Activated naive CD8-positive, alpha-beta T cell (primary cell): ENCODE measurements at regions not wholly inside any gene's neighbourhood (a gene's known extent, or its start where the extent isn't known, plus 50 kb on each side); places are given as distances from the start of the nearest gene placed in this dataset.

Experiments used
- H3K27ac Mint-ChIP-seq: one replicate; pipeline ENCODE4 v1.8.0; 2021; ENCODE audit warnings: mixed read lengths
- H3K27me3 Mint-ChIP-seq: one replicate; pipeline ENCODE4 v1.8.0; 2021; ENCODE audit warnings: mixed read lengths
- H3K36me3 Mint-ChIP-seq: one replicate; pipeline ENCODE4 v1.8.0; 2021; ENCODE audit warnings: mixed read lengths
- H3K4me1 Mint-ChIP-seq: one replicate; pipeline ENCODE4 v1.8.0; 2021; ENCODE audit warnings: low read depth, mixed read lengths
- H3K4me3 Mint-ChIP-seq: one replicate; pipeline ENCODE4 v1.8.0; 2021; ENCODE audit warnings: mild to moderate bottlenecking, mixed read lengths
- H3K9me3 Mint-ChIP-seq: one replicate; pipeline ENCODE4 v1.8.0; 2021; ENCODE audit warnings: low read depth, mixed read lengths

GRCh38 chr7:35495844-35496243 is 199.1 kb downstream of the HERPUD2 start:
- H3K27ac Mint-ChIP-seq = no peak overlapping the region
- H3K36me3 Mint-ChIP-seq = no peaks in the 10 kb centered on the region
- no peaks in the 10 kb centered on the region for H3K4me1 Mint-ChIP-seq
- no peaks in the 10 kb centered on the region for H3K9me3 Mint-ChIP-seq
- no peak overlapping the region for H3K4me3 Mint-ChIP-seq
- peaks cover 8% of the 10 kb centered on the region for H3K27me3 Mint-ChIP-seq

DNA sequence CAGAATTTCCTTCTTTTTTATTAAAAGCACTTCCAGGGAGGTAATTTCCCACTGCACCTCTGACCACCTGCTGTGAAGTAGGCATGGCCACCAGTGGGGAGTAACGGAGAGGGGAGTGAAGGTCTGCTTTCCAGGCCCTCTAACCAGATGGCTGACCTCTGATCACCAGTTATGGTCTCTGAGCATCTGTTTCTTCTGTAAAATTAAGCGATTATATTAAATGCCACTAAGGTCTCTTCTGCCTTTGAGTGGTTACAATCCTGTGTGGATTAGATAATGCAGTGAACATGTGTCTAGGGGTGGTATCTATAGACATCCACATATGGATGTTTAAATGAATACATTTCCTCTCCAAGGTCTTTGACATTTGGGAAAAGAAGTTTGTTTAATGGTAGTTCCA is 199.6 kb downstream of the HERPUD2 start:
- no peaks in the 10 kb centered on the region for H3K9me3 Mint-ChIP-seq
- H3K4me1 Mint-ChIP-seq = no peaks in the 10 kb centered on the region
- H3K27me3 Mint-ChIP-seq = peaks cover 5% of the 10 kb centered on the region
- H3K36me3 Mint-ChIP-seq = no peaks in the 10 kb centered on the region
- H3K27ac Mint-ChIP-seq = no peak overlapping the region
- no peak overlapping the region for H3K4me3 Mint-ChIP-seq

DNA sequence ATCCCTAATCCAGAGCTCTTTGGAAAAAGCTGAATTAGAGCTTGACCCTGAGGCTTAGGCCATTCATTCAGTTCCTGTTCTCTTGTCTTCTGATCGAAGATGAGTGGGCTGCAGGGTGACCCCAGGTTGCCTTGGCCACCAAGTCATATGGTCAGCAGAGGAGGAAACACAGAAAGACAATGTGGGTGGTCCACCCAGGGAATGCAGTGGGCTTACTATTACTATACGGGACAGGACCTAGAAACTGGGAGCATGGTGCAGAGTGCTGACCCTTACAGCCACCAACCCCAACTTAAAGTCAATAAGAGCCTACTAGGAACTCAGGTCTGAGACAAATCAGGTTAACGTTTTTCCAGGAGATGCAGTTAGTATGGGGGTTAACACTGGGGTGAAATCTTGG is 200.5 kb downstream of the HERPUD2 start:
- H3K27ac Mint-ChIP-seq = no peak overlapping the region
- H3K4me1 Mint-ChIP-seq = no peaks in the 10 kb centered on the region
- no peaks in the 10 kb centered on the region for H3K9me3 Mint-ChIP-seq
- no peaks in the 10 kb centered on the region for H3K36me3 Mint-ChIP-seq
- H3K4me3 Mint-ChIP-seq = no peak overlapping the region
- peaks cover 5% of the 10 kb centered on the region for H3K27me3 Mint-ChIP-seq

- H3K36me3 Mint-ChIP-seq = no peaks in the 10 kb centered on the region
- H3K27ac Mint-ChIP-seq = no peak overlapping the region
- H3K4me3 Mint-ChIP-seq = no peak overlapping the region
Measured at GRCh38 chr7:35492451-35493175, 202.3 kb downstream of the HERPUD2 start.

DNA sequence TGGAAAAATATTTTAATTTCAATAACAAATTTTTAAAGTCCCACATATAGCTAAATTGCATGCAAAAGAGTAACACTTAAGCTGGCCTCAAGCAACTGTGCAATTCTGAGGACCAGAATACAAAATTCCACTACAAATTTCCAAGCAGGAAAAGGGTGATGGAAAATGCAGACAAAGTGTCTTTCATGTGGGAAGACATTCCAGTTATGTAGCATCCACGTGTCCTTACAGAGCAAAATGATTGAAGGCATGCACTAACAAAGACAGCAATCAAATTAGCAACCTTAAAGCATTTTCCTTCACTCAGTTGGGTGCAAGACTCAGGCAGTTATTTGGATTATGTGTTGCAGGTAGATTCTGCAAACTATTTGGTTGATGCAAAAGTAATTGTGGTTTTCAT is 203.7 kb downstream of the HERPUD2 start:
- H3K4me1 Mint-ChIP-seq = no peaks in the 10 kb centered on the region
- H3K36me3 Mint-ChIP-seq = no peaks in the 10 kb centered on the region
- H3K9me3 Mint-ChIP-seq = no peaks in the 10 kb centered on the region

More at GRCh38 chr7:35492451-35493175, 202.3 kb downstream of the HERPUD2 start:
- no peaks in the 10 kb centered on the region for H3K4me1 Mint-ChIP-seq
- H3K9me3 Mint-ChIP-seq = no peaks in the 10 kb centered on the region
- H3K27me3 Mint-ChIP-seq = no peaks in the 10 kb centered on the region

GRCh38 chr7:35487841-35488240 is 207.1 kb downstream of the HERPUD2 start:
- H3K27me3 Mint-ChIP-seq = no peaks in the 10 kb centered on the region
- H3K27ac Mint-ChIP-seq = no peak overlapping the region
- no peaks in the 10 kb centered on the region for H3K36me3 Mint-ChIP-seq
- H3K4me1 Mint-ChIP-seq = no peaks in the 10 kb centered on the region
- no peaks in the 10 kb centered on the region for H3K9me3 Mint-ChIP-seq
- H3K4me3 Mint-ChIP-seq = no peak overlapping the region

More for the DNA sequence above, 203.7 kb downstream of the HERPUD2 start:
- no peaks in the 10 kb centered on the region for H3K27me3 Mint-ChIP-seq
- no peak overlapping the region for H3K4me3 Mint-ChIP-seq
- no peak overlapping the region for H3K27ac Mint-ChIP-seq

GRCh38 chr7:35487402-35487801 is 207.5 kb downstream of the HERPUD2 start:
- no peaks in the 10 kb centered on the region for H3K27me3 Mint-ChIP-seq
- H3K9me3 Mint-ChIP-seq = no peaks in the 10 kb centered on the region
- H3K4me3 Mint-ChIP-seq = no peak overlapping the region
- H3K36me3 Mint-ChIP-seq = no peaks in the 10 kb centered on the region
- no peaks in the 10 kb centered on the region for H3K4me1 Mint-ChIP-seq
- no peak overlapping the region for H3K27ac Mint-ChIP-seq

DNA sequence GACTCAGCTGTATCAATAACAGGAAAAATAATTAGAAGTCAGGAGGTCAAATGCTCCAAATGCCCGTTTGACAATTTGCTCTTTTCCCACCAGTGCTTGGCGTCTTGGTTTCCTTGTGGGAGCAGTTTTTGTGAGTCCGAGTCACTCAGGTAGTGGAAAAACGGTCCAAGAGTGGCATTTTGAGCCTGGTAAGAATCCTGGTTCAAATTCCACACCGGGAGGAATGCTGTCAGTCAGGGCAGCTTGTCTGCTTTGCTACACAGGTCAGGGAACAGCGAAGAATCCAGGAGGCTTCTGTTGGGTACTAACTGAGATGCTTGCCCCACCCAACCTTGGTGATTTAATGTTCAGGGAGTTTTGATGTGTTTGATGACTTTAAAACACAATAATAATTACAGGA is 209.5 kb downstream of the HERPUD2 start:
- no peaks in the 10 kb centered on the region for H3K36me3 Mint-ChIP-seq
- H3K4me1 Mint-ChIP-seq = no peaks in the 10 kb centered on the region
- H3K27me3 Mint-ChIP-seq = peaks cover 1% of the 10 kb centered on the region
- no peak overlapping the region for H3K4me3 Mint-ChIP-seq
- no peak overlapping the region for H3K27ac Mint-ChIP-seq
- H3K9me3 Mint-ChIP-seq = no peaks in the 10 kb centered on the region

DNA sequence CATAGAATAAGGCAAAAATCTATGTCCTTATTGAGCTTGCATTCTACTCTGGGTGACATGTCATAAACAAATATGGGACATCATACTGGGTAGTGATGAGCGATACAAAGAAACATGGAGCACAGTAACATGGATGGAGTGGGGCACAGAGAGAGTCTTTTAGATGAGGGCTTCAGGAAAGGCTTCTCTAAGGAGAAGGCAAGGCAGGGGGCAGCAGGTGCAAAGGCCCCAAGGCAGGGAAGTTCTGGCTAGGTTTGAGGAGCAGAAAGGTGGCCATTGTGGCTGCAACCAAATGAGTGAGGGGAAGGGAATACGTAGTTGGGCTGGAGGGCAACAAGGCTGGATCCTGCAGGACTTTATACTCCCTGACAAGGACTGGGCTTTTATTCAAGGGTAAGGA is 211.4 kb downstream of the HERPUD2 start:
- Mint-ChIP-seq H3K9me3 (peaks cover 2% of the 10 kb centered on the region), H3K36me3 (no peaks in the 10 kb centered on the region), H3K27ac (no peak overlapping the region), H3K27me3 (peaks cover 1% of the 10 kb centered on the region), H3K4me3 (no peak overlapping the region), H3K4me1 (no peaks in the 10 kb centered on the region)

GRCh38 chr7:35482231-35482630 is 212.7 kb downstream of the HERPUD2 start:
- no peak overlapping the region for H3K4me3 Mint-ChIP-seq
- H3K36me3 Mint-ChIP-seq = no peaks in the 10 kb centered on the region
- peaks cover 1% of the 10 kb centered on the region for H3K27me3 Mint-ChIP-seq
- H3K27ac Mint-ChIP-seq = no peak overlapping the region
- no peaks in the 10 kb centered on the region for H3K4me1 Mint-ChIP-seq
- H3K9me3 Mint-ChIP-seq = peaks cover 13% of the 10 kb centered on the region

GRCh38 chr7:35480806-35481205 is 214.1 kb downstream of the HERPUD2 start:
- no peak overlapping the region for H3K4me3 Mint-ChIP-seq
- H3K4me1 Mint-ChIP-seq = no peaks in the 10 kb centered on the region
- H3K9me3 Mint-ChIP-seq = peaks cover 20% of the 10 kb centered on the region
- peaks cover 1% of the 10 kb centered on the region for H3K27me3 Mint-ChIP-seq
- no peaks in the 10 kb centered on the region for H3K36me3 Mint-ChIP-seq
- H3K27ac Mint-ChIP-seq = no peak overlapping the region

DNA sequence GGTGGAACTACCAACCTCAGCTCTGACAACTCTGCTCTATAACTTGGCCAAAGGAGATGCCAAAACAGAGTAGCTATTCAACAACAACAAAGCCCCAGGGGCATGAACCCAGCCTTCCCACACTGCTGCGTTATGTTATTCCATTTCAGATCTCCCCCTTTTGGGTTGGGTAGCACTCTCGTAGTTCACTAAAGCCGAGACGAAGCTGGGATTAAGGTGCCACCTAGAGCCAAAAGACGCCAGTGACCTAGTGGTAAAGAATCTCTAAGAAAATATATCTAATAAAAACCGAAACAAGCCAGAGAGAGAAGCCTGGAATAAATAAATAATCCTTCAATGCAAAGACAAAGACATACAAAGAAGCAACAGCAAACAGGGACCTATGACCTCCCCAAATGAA is 217.3 kb downstream of the HERPUD2 start:
- Mint-ChIP-seq H3K36me3 (no peaks in the 10 kb centered on the region), H3K27ac (no peak overlapping the region), H3K27me3 (peaks cover 8% of the 10 kb centered on the region), H3K4me3 (no peak overlapping the region), H3K9me3 (peaks cover 20% of the 10 kb centered on the region), H3K4me1 (no peaks in the 10 kb centered on the region)

- peaks cover 20% of the 10 kb centered on the region for H3K9me3 Mint-ChIP-seq
- no peaks in the 10 kb centered on the region for H3K36me3 Mint-ChIP-seq
- no peaks in the 10 kb centered on the region for H3K4me1 Mint-ChIP-seq
- peaks cover 12% of the 10 kb centered on the region for H3K27me3 Mint-ChIP-seq
- H3K4me3 Mint-ChIP-seq = no peak overlapping the region
- H3K27ac Mint-ChIP-seq = no peak overlapping the region
Measured at GRCh38 chr7:35474100-35474499, 220.2 kb upstream of the TBX20 start.

DNA sequence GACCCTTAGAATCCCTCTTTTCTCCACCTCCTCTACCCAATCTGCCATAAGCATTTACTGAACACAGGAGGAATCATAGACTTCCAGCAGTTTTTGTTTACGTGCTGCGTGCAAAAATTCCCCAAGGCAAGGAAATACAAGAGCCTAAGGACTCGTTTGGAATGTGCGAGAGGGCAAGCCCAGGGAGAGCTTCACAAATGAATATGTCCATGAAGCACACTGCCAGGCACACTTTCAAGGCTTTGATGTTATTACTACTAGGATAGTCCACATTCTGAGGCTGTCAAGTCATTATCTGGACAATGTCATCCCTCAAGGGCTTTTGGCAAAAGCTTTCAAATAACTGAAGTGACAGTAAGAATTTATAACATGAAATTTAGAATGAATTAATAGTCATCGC is 214.7 kb upstream of the TBX20 start:
- H3K9me3 Mint-ChIP-seq = no peaks in the 10 kb centered on the region
- no peak overlapping the region for H3K27ac Mint-ChIP-seq
- H3K36me3 Mint-ChIP-seq = no peaks in the 10 kb centered on the region
- H3K27me3 Mint-ChIP-seq = peaks cover 23% of the 10 kb centered on the region
- H3K4me1 Mint-ChIP-seq = no peaks in the 10 kb centered on the region
- no peak overlapping the region for H3K4me3 Mint-ChIP-seq

- Mint-ChIP-seq H3K27me3 (peaks cover 23% of the 10 kb centered on the region), H3K4me3 (no peak overlapping the region), H3K9me3 (no peaks in the 10 kb centered on the region), H3K36me3 (no peaks in the 10 kb centered on the region), H3K27ac (no peak overlapping the region), H3K4me1 (no peaks in the 10 kb centered on the region)
Measured at GRCh38 chr7:35467456-35467978, 213.6 kb upstream of the TBX20 start.

DNA sequence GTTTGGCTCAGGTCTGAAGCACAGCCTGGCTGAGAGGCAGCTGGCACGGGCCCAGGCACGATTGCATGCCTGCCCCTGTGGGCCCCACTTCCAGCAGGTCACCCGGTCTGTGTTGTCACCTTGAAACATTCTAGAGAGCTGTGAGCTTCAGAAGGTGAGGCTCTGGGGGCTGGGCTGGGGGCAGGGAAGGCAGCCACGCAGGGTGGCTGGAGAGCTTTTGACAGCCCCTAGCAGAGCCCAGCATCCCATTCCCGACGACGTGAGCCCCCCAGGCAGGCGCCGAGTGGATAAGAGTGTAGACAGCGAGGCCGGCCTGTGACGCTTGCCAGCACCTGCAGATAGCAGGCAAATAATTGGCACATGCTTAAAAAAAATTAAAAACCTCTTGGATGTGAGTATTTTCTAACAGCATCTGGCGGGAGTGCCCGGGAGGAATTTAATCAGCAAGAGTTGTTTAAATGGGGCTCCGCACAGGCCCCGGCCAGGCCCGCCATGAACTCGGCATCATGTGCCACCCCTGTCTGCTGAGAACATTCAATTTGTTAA is 212.0 kb upstream of the TBX20 start:
- H3K4me1 Mint-ChIP-seq = no peaks in the 10 kb centered on the region

More for the DNA sequence above, 212.0 kb upstream of the TBX20 start:
- no peak overlapping the region for H3K4me3 Mint-ChIP-seq
- peaks cover 19% of the 10 kb centered on the region for H3K27me3 Mint-ChIP-seq
- H3K27ac Mint-ChIP-seq = no peak overlapping the region
- H3K9me3 Mint-ChIP-seq = no peaks in the 10 kb centered on the region
- no peaks in the 10 kb centered on the region for H3K36me3 Mint-ChIP-seq
